ENCODE measurements at regions not wholly inside any gene's neighbourhood (a gene's known extent, or its start where the extent isn't known, plus 50 kb on each side); places are given as distances from the start of the nearest gene placed in this dataset.

DNA sequence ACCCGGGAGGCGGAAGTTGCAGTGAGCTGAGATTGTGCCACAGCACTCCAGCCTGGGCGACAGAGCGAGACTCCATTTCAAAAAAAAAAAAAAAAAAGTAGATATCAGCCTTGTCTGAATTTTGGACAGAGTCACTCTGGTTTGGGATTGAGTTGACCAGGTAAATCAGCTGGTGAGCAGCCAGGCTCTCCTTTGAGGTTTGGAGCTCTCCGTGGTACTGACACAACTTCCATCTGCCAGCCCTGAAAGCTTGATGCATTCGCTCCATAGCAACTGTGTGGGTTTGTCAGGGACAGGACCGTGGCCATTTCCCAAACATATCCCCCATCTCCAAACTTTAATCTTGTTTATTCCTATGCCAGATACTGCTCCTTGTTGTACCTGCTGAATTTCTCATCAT, 155.2 kb downstream of the DMRTA2 start:
- H3K27ac ChIP-seq: no peak overlapping the region
- TF ChIP-seq ZFX (IDR thresholded peaks at IDR 0.05): no peak
- no peak for TF ChIP-seq CTCF (conservative IDR thresholded peaks at IDR 0.05)

GRCh38 chr1:50266509-50266908, 156.7 kb downstream of the DMRTA2 start:
- no peak for TF ChIP-seq CTCF (conservative IDR thresholded peaks at IDR 0.05)
- H3K27ac ChIP-seq: no peak overlapping the region

DNA sequence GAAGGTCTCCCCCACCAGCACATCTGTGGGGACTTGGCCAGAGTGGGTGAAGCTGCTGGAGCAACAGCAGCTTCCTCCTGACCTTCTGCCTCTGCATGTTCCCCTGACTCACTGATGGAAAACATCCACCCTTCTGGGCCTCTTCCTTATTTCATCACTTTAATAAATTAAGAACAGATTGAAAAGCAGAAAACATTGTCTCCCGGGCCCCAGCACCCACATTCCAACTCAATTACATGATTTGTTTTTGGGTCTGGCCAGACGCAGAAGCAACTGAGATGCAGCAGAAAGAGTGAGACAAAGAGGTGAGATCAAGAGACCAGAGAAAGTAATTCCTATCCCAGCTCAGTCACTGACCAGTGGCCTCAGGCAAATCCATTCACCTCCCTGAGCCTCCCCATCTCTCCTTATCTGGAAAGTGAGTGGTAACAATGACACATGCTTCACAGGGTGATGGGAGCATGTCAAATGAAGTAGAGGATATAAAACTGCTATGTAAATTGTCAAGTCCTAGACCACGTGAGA, 157.1 kb downstream of the ELAVL4 start:
- no peak for TF ChIP-seq CTCF (conservative IDR thresholded peaks at IDR 0.05)
- TF ChIP-seq ZFX (IDR thresholded peaks at IDR 0.05): no peak
- no peak overlapping the region for H3K27ac ChIP-seq

- TF ChIP-seq ZFX (IDR thresholded peaks at IDR 0.05): no peak
- TF ChIP-seq CTCF (conservative IDR thresholded peaks at IDR 0.05): no peak
- H3K27ac ChIP-seq: no peak overlapping the region
Measured at GRCh38 chr1:50264590-50264989, 155.9 kb downstream of the ELAVL4 start.

DNA sequence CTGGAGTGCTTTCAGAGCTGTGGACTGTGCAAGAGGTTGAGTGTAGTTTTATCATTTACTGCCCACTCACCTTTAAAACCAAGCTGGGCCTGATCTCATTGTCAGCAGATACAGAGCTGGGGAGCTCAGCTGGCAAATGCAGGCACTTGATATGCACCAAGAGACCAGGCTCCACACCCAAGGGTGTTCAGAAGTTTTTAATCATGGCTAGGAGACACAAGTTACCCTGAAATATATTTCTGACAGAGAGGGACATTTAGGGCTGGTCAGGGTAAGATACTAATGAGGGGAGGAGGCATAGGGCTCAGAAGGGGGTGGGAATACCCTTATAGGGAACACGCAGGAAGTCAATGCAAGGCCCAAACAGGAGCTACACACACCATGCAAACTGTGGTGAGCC, 153.7 kb downstream of the ELAVL4 start:
- no peak overlapping the region for H3K27ac ChIP-seq
- TF ChIP-seq CTCF (conservative IDR thresholded peaks at IDR 0.05): no peak
- no peak for TF ChIP-seq ZFX (IDR thresholded peaks at IDR 0.05)

DNA sequence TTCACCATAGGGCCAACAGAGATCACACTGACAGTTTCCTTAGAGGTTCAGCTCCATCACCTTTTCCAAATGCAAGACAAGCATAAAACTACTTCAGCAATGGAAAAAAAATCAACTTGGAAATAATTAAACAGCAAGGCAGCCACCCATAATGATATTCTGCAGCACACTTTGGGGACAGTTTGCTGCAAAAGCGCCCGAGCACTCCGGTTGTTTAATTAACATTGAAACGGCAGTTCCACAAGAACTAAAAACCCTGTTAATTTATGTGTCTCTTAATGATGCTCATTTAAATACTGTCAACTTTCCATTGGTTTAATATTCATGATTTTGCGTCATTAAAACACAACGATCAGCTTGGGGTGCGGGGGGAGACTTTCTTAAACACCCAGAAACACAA, 153.2 kb downstream of the ELAVL4 start:
- TF ChIP-seq CTCF (conservative IDR thresholded peaks at IDR 0.05): no peak
- no peak for TF ChIP-seq ZFX (IDR thresholded peaks at IDR 0.05)
- H3K27ac ChIP-seq: no peak overlapping the region

DNA sequence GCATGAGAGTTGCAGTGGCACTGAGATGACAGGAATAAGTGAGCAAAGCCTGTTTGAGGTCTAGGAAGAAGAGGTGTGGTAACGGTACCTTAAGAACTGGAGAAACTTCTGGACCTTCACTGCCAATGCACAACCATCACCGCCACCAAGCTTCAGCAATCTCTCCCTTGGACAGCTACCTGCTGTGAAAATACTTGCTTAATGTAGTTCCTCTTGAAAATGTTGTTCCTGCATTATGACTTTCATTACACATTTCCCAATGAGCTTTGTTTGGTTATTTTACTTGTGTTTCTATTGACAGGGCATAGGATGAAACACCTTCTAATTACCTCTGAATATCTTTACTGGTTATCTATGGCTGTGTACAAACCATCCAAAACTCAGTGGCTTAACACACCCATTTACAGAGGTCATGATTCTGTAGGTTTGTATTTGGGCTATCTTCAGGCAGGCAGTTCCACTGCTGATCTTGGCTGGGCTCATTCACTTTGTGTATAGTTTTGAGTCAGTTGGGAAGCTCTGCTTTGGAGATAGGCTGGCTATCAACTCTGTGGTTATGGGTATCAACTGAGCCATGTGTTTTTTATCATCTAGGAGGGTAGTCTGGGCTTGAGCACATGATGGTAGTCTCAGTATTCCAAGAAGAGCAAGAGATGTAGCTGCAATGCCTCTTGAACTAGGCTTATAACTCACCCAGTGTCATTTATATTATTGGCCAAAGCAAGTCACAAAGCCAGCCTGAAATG, 149.4 kb downstream of the ELAVL4 start:
- H3K27ac ChIP-seq: no peak overlapping the region
- TF ChIP-seq ZFX (IDR thresholded peaks at IDR 0.05): no peak

DNA sequence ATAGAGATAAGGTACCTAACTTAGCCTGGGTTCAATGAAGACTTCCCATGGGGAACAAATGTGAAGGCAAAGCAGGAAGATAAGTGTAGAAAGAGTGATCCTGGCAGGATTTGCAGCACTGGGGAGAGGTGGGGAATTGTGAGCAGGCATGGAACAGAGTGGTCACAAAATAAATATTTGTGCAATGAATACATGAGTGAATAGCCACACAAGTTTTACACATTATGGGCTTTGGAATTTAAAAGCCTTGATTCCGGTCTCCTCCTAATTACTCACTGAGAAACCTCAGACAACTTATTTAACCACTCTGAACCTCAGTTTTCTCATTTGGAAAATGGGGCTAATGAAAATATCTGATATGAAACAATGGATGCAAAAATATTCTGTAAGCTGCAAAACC, 148.3 kb downstream of the ELAVL4 start:
- TF ChIP-seq CTCF (conservative IDR thresholded peaks at IDR 0.05): no peak
- no peak for TF ChIP-seq ZFX (IDR thresholded peaks at IDR 0.05)
- H3K27ac ChIP-seq: no peak overlapping the region

Data from C4-2B (cell line).